ENCODE measurements at regions not wholly inside any gene's neighbourhood (a gene's known extent, or its start where the extent isn't known, plus 50 kb on each side); places are given as distances from the start of the nearest gene placed in this dataset.

- no peak for DNase-seq (ENCODE audit: low read depth in 2 of 2)
- H3K4me3 ChIP-seq (replicated peaks in 1 of 2; ENCODE audit: low read depth in 2 of 2, low read length in 2 of 2), result no peak overlapping the region
- no peak for TF ChIP-seq CTCF (IDR thresholded peaks at IDR 0.05; ENCODE audit: low read depth, low read length)
Measured at GRCh38 chr10:130335336-130335735, 199.1 kb downstream of the GLRX3 start.

GRCh38 chr10:130336617-130337304 lies 200.6 kb downstream of the GLRX3 start:
- DNase-seq (ENCODE audit: low read depth in 2 of 2), result no peak
- H3K4me3 ChIP-seq (replicated peaks in 1 of 2; ENCODE audit: low read depth in 2 of 2, low read length in 2 of 2), result no peak overlapping the region
- no peak for TF ChIP-seq CTCF (IDR thresholded peaks at IDR 0.05; ENCODE audit: low read depth, low read length)

- no peak for TF ChIP-seq CTCF (IDR thresholded peaks at IDR 0.05; ENCODE audit: low read depth, low read length)
- no peak overlapping the region for H3K4me3 ChIP-seq (replicated peaks in 1 of 2; ENCODE audit: low read depth in 2 of 2, low read length in 2 of 2)
- no peak for DNase-seq (ENCODE audit: low read depth in 2 of 2)
Measured at GRCh38 chr10:130337305-130337640, 201.1 kb downstream of the GLRX3 start.

GRCh38 chr10:130337696-130338635 lies 201.8 kb downstream of the GLRX3 start:
- TF ChIP-seq CTCF (IDR thresholded peaks at IDR 0.05; ENCODE audit: low read depth, low read length), result no peak
- DNase-seq (ENCODE audit: low read depth in 2 of 2), result no peak
- H3K4me3 ChIP-seq (replicated peaks in 1 of 2; ENCODE audit: low read depth in 2 of 2, low read length in 2 of 2), result no peak overlapping the region

- no peak for DNase-seq (ENCODE audit: low read depth in 2 of 2)
Measured at GRCh38 chr10:130338636-130339024, 202.4 kb downstream of the GLRX3 start.

GRCh38 chr10:130339091-130339490 lies 202.9 kb downstream of the GLRX3 start:
- TF ChIP-seq CTCF (IDR thresholded peaks at IDR 0.05; ENCODE audit: low read depth, low read length), result no peak
- no peak for DNase-seq (ENCODE audit: low read depth in 2 of 2)
- no peak overlapping the region for H3K4me3 ChIP-seq (replicated peaks in 1 of 2; ENCODE audit: low read depth in 2 of 2, low read length in 2 of 2)

More at GRCh38 chr10:130338636-130339024, 202.4 kb downstream of the GLRX3 start:
- H3K4me3 ChIP-seq (replicated peaks in 1 of 2; ENCODE audit: low read depth in 2 of 2, low read length in 2 of 2), result no peak overlapping the region
- TF ChIP-seq CTCF (IDR thresholded peaks at IDR 0.05; ENCODE audit: low read depth, low read length), result no peak
